ENCODE measurements at regions not wholly inside any gene's neighbourhood (a gene's known extent, or its start where the extent isn't known, plus 50 kb on each side); places are given as distances from the start of the nearest gene placed in this dataset.
A peak's percentile ranks its signal among the peaks of the same experiment; 100 is the strongest.
"Not testable (repeated sequence)": the region's sequence is repeated elsewhere in the genome, so short reads cannot be mapped to it uniquely, and the experiment has no call there.

- Histone ChIP-seq H3K27ac (no peak overlapping the region), H3K4me1 (replicated peaks in 1 of 2) (no peaks in the 10 kb centered on the region), H3K4me3 (no peak overlapping the region)
- in situ Hi-C loops (cut with MboI; ENCODE audit: low pct_unique_long_range_greater_than_20kb in 2 of 9, low sequenced_read_pairs in 9 of 9, unreplicated experiment in 9 of 9): no loop called here
- WGBS, 10 experiments: 53 to 100% (median 70%) methylated on average over 1 to 4 of the region's 4 CpGs; no CpG with 5 or more reads in 1 of the 10 experiments
- ATAC-seq (replicated peaks in 6 of 8): no peak
These were observed 810.9 kb downstream of the LTN1 start for GRCh38 chr21:28181730-28182129.

- H3K4me1 ChIP-seq (replicated peaks in 1 of 2): no peaks in the 10 kb centered on the region
- H3K27ac ChIP-seq: no peak overlapping the region
These were observed 813.5 kb downstream of the LTN1 start for GRCh38 chr21:28179136-28179535.

GRCh38 chr21:28177124-28177523 lies 815.6 kb downstream of the LTN1 start:
- no peak overlapping the region for H3K27ac ChIP-seq
- no peaks in the 10 kb centered on the region for H3K4me1 ChIP-seq (replicated peaks in 1 of 2)
- ATAC-seq (replicated peaks in 6 of 8): peak in 2 of 8 experiments; percentile 65 to 71
- no peak overlapping the region for H3K4me3 ChIP-seq
- in situ Hi-C loops (cut with MboI; ENCODE audit: low pct_unique_long_range_greater_than_20kb in 2 of 9, low sequenced_read_pairs in 9 of 9, unreplicated experiment in 9 of 9): no loop called here
- 0 to 86% (median 40%) methylated on average over 1 of the region's 1 CpG; no CpG with 5 or more reads in 3 of the 10 experiments for WGBS, 10 experiments

More at GRCh38 chr21:28179136-28179535, 813.5 kb downstream of the LTN1 start:
- H3K4me3 ChIP-seq: no peak overlapping the region
- in situ Hi-C loops (cut with MboI; ENCODE audit: low pct_unique_long_range_greater_than_20kb in 2 of 9, low sequenced_read_pairs in 9 of 9, unreplicated experiment in 9 of 9): no loop called here
- ATAC-seq (replicated peaks in 6 of 8): no peak

DNA sequence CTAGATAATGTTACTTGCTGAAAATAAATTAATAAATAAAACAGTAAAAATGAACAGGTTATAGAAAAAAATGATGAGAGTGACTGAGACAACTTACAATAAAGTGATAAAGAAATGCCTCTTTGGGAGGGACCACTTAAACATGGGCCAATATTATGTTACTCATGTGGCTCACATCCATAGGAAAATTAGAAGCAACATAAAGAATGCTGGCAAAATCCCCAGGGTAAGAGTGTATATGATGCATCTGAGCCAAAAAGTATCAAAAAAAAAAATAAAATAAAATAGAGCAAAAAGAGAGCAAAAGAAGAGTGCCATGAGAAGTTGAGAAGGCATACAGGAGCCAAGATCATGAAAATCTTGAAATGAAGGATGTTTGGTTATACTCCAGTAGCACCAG lies 818.0 kb downstream of the LTN1 start:
- H3K27ac ChIP-seq: no peak overlapping the region
- no peak overlapping the region for H3K4me3 ChIP-seq
- no peak for ATAC-seq (replicated peaks in 6 of 8)
- in situ Hi-C loops (cut with MboI; ENCODE audit: low pct_unique_long_range_greater_than_20kb in 2 of 9, low sequenced_read_pairs in 9 of 9, unreplicated experiment in 9 of 9): no loop called here
- H3K4me1 ChIP-seq (replicated peaks in 1 of 2): no peaks in the 10 kb centered on the region

- H3K4me1 ChIP-seq (replicated peaks in 1 of 2): no peaks in the 10 kb centered on the region
- H3K4me3 ChIP-seq: no peak overlapping the region
- no peak overlapping the region for H3K27ac ChIP-seq
- 50 to 100% (median 100%) methylated on average over 1 to 2 of the region's 2 CpGs; no CpG with 5 or more reads in 2 of the 10 experiments for WGBS, 10 experiments
- no peak for ATAC-seq (replicated peaks in 6 of 8)
- in situ Hi-C loops (cut with MboI; ENCODE audit: low pct_unique_long_range_greater_than_20kb in 2 of 9, low sequenced_read_pairs in 9 of 9, unreplicated experiment in 9 of 9): no loop called here
These were observed 818.7 kb downstream of the LTN1 start for GRCh38 chr21:28174006-28174405.

DNA sequence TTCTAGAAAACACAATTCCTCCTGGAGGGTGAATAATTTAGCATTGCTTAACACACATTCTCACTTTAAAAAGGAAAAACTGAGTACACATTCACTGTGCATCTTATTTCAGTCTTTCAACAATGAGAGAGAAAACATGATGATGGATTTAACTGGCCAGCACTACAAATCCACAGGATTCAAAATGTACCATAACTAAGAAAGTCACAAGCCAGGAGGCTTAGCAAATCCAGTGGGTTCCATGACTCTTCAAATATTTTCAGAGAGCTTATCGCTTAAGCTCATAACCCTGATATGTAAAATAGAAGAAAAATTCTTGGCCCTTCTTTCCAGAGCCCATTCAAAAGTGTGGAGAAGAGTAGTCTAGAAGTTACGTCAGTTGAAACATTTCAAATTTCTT lies 820.3 kb downstream of the LTN1 start:
- H3K4me1 ChIP-seq (replicated peaks in 1 of 2): no peaks in the 10 kb centered on the region
- 33 to 100% (median 94%) methylated on average over 1 to 2 of the region's 2 CpGs; no CpG with 5 or more reads in 1 of the 10 experiments for WGBS, 10 experiments
- no peak for ATAC-seq (replicated peaks in 6 of 8)
- H3K4me3 ChIP-seq: no peak overlapping the region
- H3K27ac ChIP-seq: no peak overlapping the region
- in situ Hi-C loops (cut with MboI; ENCODE audit: low pct_unique_long_range_greater_than_20kb in 2 of 9, low sequenced_read_pairs in 9 of 9, unreplicated experiment in 9 of 9): no loop called here

DNA sequence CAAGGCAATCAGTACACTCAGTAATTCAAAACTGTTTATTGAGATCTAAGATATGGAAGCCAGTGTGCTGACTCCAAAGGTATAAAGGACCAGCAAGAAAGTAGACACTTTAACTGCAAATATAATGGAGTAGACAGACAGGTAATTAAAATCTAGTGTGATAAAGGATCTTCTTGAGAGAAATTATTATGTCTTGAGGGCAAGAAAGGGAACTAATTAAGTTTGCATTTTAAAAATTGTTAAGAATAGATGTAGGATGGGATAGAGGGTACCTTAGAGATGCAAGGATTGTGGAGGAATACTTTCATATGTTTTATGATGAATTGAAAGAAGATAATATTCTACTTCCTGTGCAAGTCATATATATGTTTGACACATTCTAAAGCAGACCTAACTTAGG lies 825.3 kb downstream of the LTN1 start:
- in situ Hi-C loops (cut with MboI; ENCODE audit: low pct_unique_long_range_greater_than_20kb in 2 of 9, low sequenced_read_pairs in 9 of 9, unreplicated experiment in 9 of 9): no loop called here
- no peaks in the 10 kb centered on the region for H3K4me1 ChIP-seq (replicated peaks in 1 of 2)
- no peak overlapping the region for H3K4me3 ChIP-seq
- ATAC-seq (replicated peaks in 6 of 8): no peak
- H3K27ac ChIP-seq: no peak overlapping the region

DNA sequence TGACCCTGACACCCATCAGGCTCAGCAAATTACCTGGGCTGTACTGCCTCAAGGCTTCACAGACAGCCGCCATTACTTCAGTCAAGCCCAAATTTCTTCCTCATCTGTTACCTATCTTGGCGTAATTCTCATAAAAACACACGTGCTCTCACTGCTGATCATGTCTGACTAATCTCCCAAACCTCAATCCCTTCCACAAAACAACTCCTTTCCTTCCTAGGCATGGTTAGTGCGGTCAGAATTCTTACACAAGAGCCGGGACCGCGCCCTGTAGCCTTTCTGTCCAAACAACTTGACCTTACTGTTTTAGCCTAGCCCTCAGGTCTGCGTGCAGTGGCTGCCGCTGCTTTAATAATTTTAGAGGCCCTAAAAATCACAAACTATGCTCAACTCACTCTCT lies 828.2 kb downstream of the LTN1 start:
- H3K27ac ChIP-seq; in situ Hi-C loops (cut with MboI; ENCODE audit: low pct_unique_long_range_greater_than_20kb in 2 of 9, low sequenced_read_pairs in 9 of 9, unreplicated experiment in 9 of 9); H3K4me3 ChIP-seq; ATAC-seq (replicated peaks in 6 of 8); H3K4me1 ChIP-seq (replicated peaks in 1 of 2): not testable (repeated sequence)
- WGBS, 10 experiments: 53 to 100% (median 92%) methylated on average over 1 to 7 of the region's 9 CpGs; no CpG with 5 or more reads in 4 of the 10 experiments

DNA sequence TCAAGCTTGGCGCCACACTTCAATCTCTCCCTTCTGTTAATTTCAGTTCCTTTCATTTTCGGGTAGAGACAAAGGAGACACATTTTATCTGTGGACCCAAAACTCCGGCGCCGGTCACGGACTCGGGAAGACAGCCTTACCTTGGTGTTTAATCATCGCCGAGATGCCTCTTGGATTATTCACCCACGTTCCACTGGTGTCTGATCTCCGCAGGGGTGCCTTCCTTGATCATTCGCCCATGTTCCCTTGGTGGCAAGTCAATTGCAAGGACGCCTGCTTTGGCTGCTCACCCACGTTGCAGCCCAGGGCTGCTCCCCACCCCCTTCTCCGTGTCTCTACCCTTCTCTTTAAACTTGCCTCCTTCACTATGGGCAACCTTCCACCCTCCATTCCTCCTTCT lies 830.6 kb downstream of the LTN1 start:
- in situ Hi-C loops (cut with MboI; ENCODE audit: low pct_unique_long_range_greater_than_20kb in 2 of 9, low sequenced_read_pairs in 9 of 9, unreplicated experiment in 9 of 9); H3K27ac ChIP-seq; H3K4me3 ChIP-seq; H3K4me1 ChIP-seq (replicated peaks in 1 of 2); ATAC-seq (replicated peaks in 6 of 8): not testable (repeated sequence)
- WGBS, 10 experiments: 90% methylated on average over 2 of the region's 15 CpGs; no CpG with 5 or more reads in 9 of the 10 experiments

GRCh38 chr21:28160378-28160777 lies 832.3 kb downstream of the LTN1 start:
- in situ Hi-C loops (cut with MboI; ENCODE audit: low pct_unique_long_range_greater_than_20kb in 2 of 9, low sequenced_read_pairs in 9 of 9, unreplicated experiment in 9 of 9): no loop called here
- Histone ChIP-seq H3K4me1 (replicated peaks in 1 of 2) (no peaks in the 10 kb centered on the region), H3K27ac (no peak overlapping the region), H3K4me3 (no peak overlapping the region)
- no peak for ATAC-seq (replicated peaks in 6 of 8)
- WGBS, 10 experiments: 7 to 100% (median 83%) methylated on average over 2 to 3 of the region's 3 CpGs; no CpG with 5 or more reads in 3 of the 10 experiments

GRCh38 chr21:28159396-28159795 lies 833.3 kb downstream of the LTN1 start:
- no peaks in the 10 kb centered on the region for H3K4me1 ChIP-seq (replicated peaks in 1 of 2)
- 40 to 72% (median 50%) methylated on average over 2 to 3 of the region's 3 CpGs for WGBS, 10 experiments
- H3K27ac ChIP-seq: no peak overlapping the region
- in situ Hi-C loops (cut with MboI; ENCODE audit: low pct_unique_long_range_greater_than_20kb in 2 of 9, low sequenced_read_pairs in 9 of 9, unreplicated experiment in 9 of 9): no loop called here
- no peak for ATAC-seq (replicated peaks in 6 of 8)
- no peak overlapping the region for H3K4me3 ChIP-seq

- no peak overlapping the region for H3K27ac ChIP-seq
- H3K4me1 ChIP-seq (replicated peaks in 1 of 2): no peaks in the 10 kb centered on the region
- in situ Hi-C loops (cut with MboI; ENCODE audit: low pct_unique_long_range_greater_than_20kb in 2 of 9, low sequenced_read_pairs in 9 of 9, unreplicated experiment in 9 of 9): no loop called here
- WGBS, 10 experiments: 50 to 100% (median 75%) methylated on average over 1 to 6 of the region's 6 CpGs; no CpG with 5 or more reads in 2 of the 10 experiments
- H3K4me3 ChIP-seq: no peak overlapping the region
- no peak for ATAC-seq (replicated peaks in 6 of 8)
These were observed 836.1 kb downstream of the LTN1 start for GRCh38 chr21:28156590-28156989.

GRCh38 chr21:28154121-28154520 lies 838.6 kb downstream of the LTN1 start:
- no peak overlapping the region for H3K27ac ChIP-seq
- in situ Hi-C loops (cut with MboI; ENCODE audit: low pct_unique_long_range_greater_than_20kb in 2 of 9, low sequenced_read_pairs in 9 of 9, unreplicated experiment in 9 of 9): no loop called here
- H3K4me1 ChIP-seq (replicated peaks in 1 of 2): no peaks in the 10 kb centered on the region
- no peak overlapping the region for H3K4me3 ChIP-seq
- no peak for ATAC-seq (replicated peaks in 6 of 8)
- 50 to 100% (median 63%) methylated on average over 2 to 4 of the region's 4 CpGs for WGBS, 10 experiments

DNA sequence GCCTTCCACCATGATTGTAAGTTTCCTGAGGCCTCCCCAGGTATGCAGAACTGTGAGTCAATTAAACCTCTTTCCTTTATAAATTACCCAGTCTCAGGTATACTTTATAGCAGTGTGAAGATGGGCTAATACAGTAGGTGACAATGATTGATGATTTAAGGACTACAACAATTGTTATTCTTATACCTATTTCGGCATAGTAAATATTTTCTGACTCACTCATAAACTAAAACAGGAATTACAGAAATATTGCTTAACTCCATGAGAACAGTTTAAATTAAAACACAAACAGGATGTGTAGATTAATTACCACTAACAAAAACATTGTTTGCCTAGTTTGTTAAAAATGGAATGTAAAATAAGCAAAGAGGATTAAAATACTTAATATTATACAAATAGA lies 839.9 kb downstream of the LTN1 start:
- WGBS, 10 experiments: 36 to 100% (median 82%) methylated on average over 1 of the region's 1 CpG
- H3K4me3 ChIP-seq: no peak overlapping the region
- no peaks in the 10 kb centered on the region for H3K4me1 ChIP-seq (replicated peaks in 1 of 2)
- ATAC-seq (replicated peaks in 6 of 8): no peak
- H3K27ac ChIP-seq: no peak overlapping the region
- in situ Hi-C loops (cut with MboI; ENCODE audit: low pct_unique_long_range_greater_than_20kb in 2 of 9, low sequenced_read_pairs in 9 of 9, unreplicated experiment in 9 of 9): no loop called here

DNA sequence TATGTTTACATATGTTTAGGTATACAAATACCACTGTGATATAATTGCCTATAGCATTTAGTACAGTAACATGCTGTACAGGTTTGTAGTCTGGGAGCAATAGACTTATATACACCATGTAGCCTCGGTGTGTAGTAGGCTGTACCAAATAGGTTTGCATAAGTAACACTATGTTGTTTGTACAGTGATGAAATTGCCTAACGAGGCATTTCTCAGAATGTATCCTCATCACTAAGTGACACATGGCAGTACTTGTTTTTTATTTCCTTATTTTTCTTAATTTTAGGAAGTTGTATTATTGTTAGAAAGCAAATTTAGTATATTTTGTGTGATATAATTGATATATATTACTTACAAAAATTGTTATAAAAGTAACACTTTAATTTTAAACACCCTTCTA lies 840.9 kb downstream of the LTN1 start:
- in situ Hi-C loops (cut with MboI; ENCODE audit: low pct_unique_long_range_greater_than_20kb in 2 of 9, low sequenced_read_pairs in 9 of 9, unreplicated experiment in 9 of 9): no loop called here
- H3K27ac ChIP-seq: no peak overlapping the region
- no peak for ATAC-seq (replicated peaks in 6 of 8)

More for the DNA sequence above, 840.9 kb downstream of the LTN1 start:
- H3K4me1 ChIP-seq (replicated peaks in 1 of 2): no peaks in the 10 kb centered on the region
- H3K4me3 ChIP-seq: no peak overlapping the region
- 33 to 100% (median 70%) methylated on average over 1 to 2 of the region's 2 CpGs; no CpG with 5 or more reads in 1 of the 10 experiments for WGBS, 10 experiments

Data from motor neuron (in vitro differentiated cells).